Chondrocyte (in vitro differentiated cells): ENCODE measurements at regions not wholly inside any gene's neighbourhood (a gene's known extent, or its start where the extent isn't known, plus 50 kb on each side); places are given as distances from the start of the nearest gene placed in this dataset.

Experiments
- DNase-seq: peaks from one replicate; pipeline ENCODE4 v3.0.0; 2021; ENCODE audit warnings: mixed read lengths, low spot score
- H3K27ac Mint-ChIP-seq: one replicate; pipeline ENCODE4 v1.8.0; 2021; ENCODE audit warnings: mild to moderate bottlenecking, moderate library complexity, mixed read lengths; ENCODE audit not compliant: unreplicated experiment
- H3K27me3 Mint-ChIP-seq: 2 replicates; pipeline ENCODE4 v1.8.0; 2021; ENCODE audit warnings: low read depth, mixed read lengths
- H3K36me3 Mint-ChIP-seq: 2 replicates; pipeline ENCODE4 v1.8.0; 2021; ENCODE audit warnings: low read depth, mixed read lengths
- H3K4me1 Mint-ChIP-seq: 2 replicates; pipeline ENCODE4 v1.8.0; 2021; ENCODE audit warnings: low read depth, mild to moderate bottlenecking, mixed read lengths
- H3K4me3 Mint-ChIP-seq: one replicate; pipeline ENCODE4 v1.8.0; 2021; ENCODE audit warnings: mild to moderate bottlenecking, moderate library complexity, mixed read lengths; ENCODE audit not compliant: unreplicated experiment
- H3K9me3 Mint-ChIP-seq: 2 replicates; pipeline ENCODE4 v1.8.0; 2021; ENCODE audit warnings: low read depth, mixed read lengths
- TF ChIP-seq, protein P1 (sequence below): fragments of 200-600 bp; sonication (generic); IDR thresholded peaks from 2 replicates; pipeline ENCODE4 v1.5.0; 2021; ENCODE audit warnings: antibody characterized with exemption, mild to moderate bottlenecking, moderate library complexity

DNA sequence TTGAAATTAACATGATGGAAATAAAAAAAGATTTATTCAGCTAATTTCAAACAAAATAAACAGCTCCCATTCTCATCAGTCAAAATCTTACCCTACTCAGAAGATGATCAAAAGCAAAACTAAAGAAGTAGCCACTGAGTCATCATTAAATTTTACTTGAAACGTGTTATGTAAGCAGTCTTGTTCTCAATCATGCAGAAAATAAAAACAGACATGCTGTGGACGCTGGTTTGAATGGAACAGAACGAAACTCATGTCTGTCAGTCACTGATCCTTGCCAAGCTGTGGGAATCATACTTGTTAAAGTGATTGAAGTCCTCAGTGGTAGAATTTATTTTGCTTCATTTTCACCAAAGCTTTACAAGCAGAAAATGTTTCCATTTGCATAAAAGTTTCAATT lies 77.2 kb upstream of the TLR3 start:
- Mint-ChIP-seq H3K4me1 (peaks cover 26% of the 10 kb centered on the region), H3K9me3 (no peaks in the 10 kb centered on the region), H3K36me3 (peaks cover 1% of the 10 kb centered on the region), H3K4me3 (no peak overlapping the region), H3K27ac (peak overlapping the region; percentile 6), H3K27me3 (no peaks in the 10 kb centered on the region)
- TF ChIP-seq, protein P1, sequence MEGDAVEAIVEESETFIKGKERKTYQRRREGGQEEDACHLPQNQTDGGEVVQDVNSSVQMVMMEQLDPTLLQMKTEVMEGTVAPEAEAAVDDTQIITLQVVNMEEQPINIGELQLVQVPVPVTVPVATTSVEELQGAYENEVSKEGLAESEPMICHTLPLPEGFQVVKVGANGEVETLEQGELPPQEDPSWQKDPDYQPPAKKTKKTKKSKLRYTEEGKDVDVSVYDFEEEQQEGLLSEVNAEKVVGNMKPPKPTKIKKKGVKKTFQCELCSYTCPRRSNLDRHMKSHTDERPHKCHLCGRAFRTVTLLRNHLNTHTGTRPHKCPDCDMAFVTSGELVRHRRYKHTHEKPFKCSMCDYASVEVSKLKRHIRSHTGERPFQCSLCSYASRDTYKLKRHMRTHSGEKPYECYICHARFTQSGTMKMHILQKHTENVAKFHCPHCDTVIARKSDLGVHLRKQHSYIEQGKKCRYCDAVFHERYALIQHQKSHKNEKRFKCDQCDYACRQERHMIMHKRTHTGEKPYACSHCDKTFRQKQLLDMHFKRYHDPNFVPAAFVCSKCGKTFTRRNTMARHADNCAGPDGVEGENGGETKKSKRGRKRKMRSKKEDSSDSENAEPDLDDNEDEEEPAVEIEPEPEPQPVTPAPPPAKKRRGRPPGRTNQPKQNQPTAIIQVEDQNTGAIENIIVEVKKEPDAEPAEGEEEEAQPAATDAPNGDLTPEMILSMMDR, result no peak
- DNase-seq, result no peak

DNA sequence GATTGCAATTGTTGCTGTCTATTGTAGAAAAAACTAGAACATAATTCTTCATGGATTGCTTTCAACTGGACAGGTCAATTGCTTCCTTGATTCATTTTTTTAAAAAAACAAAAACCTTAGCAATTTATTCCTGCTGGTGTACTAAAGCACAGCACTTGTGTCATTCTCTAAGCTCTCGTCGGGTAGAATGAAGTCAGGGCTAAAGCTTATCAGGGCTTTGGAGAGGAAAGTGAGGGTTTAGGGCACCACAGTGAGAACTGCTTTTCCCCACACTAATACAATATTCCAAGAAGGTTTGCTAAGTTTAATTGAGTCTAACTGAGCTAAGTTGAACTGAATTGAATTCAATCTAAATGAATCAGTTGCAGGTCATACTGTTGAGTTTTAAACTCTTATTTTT lies 76.4 kb upstream of the TLR3 start:
- Mint-ChIP-seq H3K4me3 (no peak overlapping the region), H3K4me1 (peaks cover 27% of the 10 kb centered on the region), H3K9me3 (no peaks in the 10 kb centered on the region), H3K36me3 (peaks cover 1% of the 10 kb centered on the region), H3K27ac (no peak overlapping the region), H3K27me3 (no peaks in the 10 kb centered on the region)
- TF ChIP-seq, protein P1, result no peak
- no peak for DNase-seq

DNA sequence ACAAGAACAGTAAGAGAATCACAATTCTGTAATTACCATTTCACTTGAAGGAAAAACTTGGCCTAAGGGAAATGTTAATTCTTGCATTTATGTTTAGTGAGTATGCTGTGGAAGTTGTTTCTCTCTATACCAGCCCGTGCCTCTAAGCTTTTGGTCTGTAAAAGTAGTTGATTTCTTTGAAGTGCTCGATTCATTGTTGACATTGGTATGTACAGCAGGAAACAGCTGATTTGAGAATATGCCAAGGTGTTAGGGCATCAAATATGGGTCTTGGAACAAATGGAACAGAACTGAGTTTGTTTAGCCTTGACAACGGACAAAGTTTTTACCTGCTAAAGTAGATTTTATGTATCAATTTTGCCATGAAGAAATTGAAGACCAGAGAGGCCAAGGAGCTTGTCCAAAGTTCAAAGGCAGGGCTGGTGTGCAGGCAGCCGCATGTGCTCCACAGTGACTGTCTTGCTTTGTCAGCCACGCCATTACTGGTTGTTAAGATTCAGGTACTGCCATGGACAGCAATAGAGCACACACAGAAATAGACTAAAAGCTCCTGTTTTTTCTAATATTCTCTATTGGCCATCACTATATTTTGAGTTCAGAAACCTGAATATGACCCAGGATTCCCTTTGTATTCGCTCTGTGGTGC lies 75.5 kb upstream of the TLR3 start:
- no peak overlapping the region for H3K27ac Mint-ChIP-seq
- H3K4me3 Mint-ChIP-seq, result no peak overlapping the region
- no peaks in the 10 kb centered on the region for H3K9me3 Mint-ChIP-seq
- H3K36me3 Mint-ChIP-seq, result peaks cover 1% of the 10 kb centered on the region
- TF ChIP-seq, protein P1, result no peak
- H3K27me3 Mint-ChIP-seq, result no peaks in the 10 kb centered on the region
- peaks cover 18% of the 10 kb centered on the region for H3K4me1 Mint-ChIP-seq
- no peak for DNase-seq

DNA sequence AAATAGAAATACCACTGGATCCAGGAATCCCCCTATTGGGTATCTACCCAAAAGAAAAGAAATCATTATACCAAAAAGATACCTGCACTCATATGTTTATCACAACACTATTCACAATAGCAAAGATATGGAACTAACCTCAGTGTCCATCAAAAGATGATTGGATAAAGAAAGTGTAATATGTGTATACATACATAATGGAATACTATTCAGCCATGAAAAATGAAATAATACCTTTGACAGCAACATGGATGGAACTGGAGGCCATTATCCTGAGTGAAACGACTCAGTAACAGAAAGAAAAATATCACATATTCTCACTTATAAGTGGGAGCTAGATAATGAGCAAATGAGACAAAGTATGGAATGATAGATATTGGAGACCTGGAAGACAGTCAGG lies 74.2 kb upstream of the TLR3 start:
- H3K9me3 Mint-ChIP-seq, result no peaks in the 10 kb centered on the region
- H3K27ac Mint-ChIP-seq, result no peak overlapping the region
- no peak overlapping the region for H3K4me3 Mint-ChIP-seq
- DNase-seq, result no peak
- peaks cover 1% of the 10 kb centered on the region for H3K36me3 Mint-ChIP-seq
- H3K4me1 Mint-ChIP-seq, result peaks cover 22% of the 10 kb centered on the region
- no peaks in the 10 kb centered on the region for H3K27me3 Mint-ChIP-seq
- TF ChIP-seq, protein P1, result no peak

DNA sequence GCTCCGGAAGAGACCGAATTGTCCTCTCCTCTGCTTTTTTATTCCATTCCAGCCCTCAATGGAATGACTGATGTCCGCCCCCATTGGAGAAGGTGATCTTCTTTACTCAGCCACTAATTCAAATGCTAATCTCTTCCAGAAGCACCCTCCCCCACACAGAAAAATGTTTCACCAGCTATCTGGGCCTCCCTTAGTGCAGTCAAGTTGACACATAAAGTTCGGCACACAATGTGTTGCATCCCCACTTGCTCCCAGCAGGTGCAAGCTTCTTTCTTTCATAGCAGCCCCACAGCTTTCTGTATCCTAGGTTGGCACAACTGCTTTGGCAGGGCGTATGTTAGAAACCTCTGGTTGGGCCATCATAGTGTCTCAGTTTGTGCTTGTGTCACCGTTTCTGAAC lies 73.3 kb upstream of the TLR3 start:
- TF ChIP-seq, protein P1, result no peak
- Mint-ChIP-seq H3K27me3 (no peaks in the 10 kb centered on the region), H3K9me3 (no peaks in the 10 kb centered on the region), H3K27ac (no peak overlapping the region), H3K4me1 (peaks cover 18% of the 10 kb centered on the region), H3K4me3 (no peak overlapping the region), H3K36me3 (peaks cover 1% of the 10 kb centered on the region)
- DNase-seq, result no peak
